HL-60 (cell line): ENCODE measurements at regions not wholly inside any gene's neighbourhood (a gene's known extent, or its start where the extent isn't known, plus 50 kb on each side); places are given as distances from the start of the nearest gene placed in this dataset.

ENCODE experiments used
- DNase-seq, 2 experiments: peaks; one replicate each; pipeline ENCODE4 v3.0.0-alpha.2; 2010 to 2020; ENCODE audit warnings: low read depth in 1 of 2, low spot score in 1 of 2
- H3K27ac ChIP-seq: fragments of 250-450 bp; sonication (Bioruptor Pico); replicated peaks from 2 replicates; pipeline ENCODE4 v1.5.1; 2020; ENCODE audit warnings: mild to moderate bottlenecking, moderate library complexity
- H3K27me3 ChIP-seq: fragments of 250-450 bp; sonication (Bioruptor Pico); 2 replicates; pipeline ENCODE4 v1.5.1; 2021; ENCODE audit warnings: mild to moderate bottlenecking, moderate library complexity; ENCODE audit not compliant: insufficient read depth, poor library complexity, severe bottlenecking
- H3K4me3 ChIP-seq: replicated peaks from 2 replicates; pipeline ENCODE4 v1.5.1; 2011; ENCODE audit warnings: mild to moderate bottlenecking, control low read depth, low read length; ENCODE audit not compliant: insufficient read depth
- GABPA ChIP-seq: IDR thresholded peaks from 2 replicates; pipeline ENCODE4 v1.6.1; 2012; ENCODE audit warnings: low read depth
- POLR2AphosphoS5 ChIP-seq: IDR thresholded peaks from 2 replicates; pipeline ENCODE4 v1.6.1; 2012; ENCODE audit warnings: low read depth
- SPI1 ChIP-seq: IDR thresholded peaks from 2 replicates; pipeline ENCODE4 v1.6.1; 2012; ENCODE audit warnings: low read depth, mild to moderate bottlenecking, borderline replicate concordance
- TF ChIP-seq, protein P1 (sequence below): IDR thresholded peaks from 2 replicates; pipeline ENCODE4 v1.6.1; 2012; ENCODE audit warnings: low read depth; ENCODE audit not compliant: insufficient replicate concordance
- TF ChIP-seq, protein P2 (sequence below): IDR thresholded peaks from one replicate; pipeline ENCODE4 v1.5.1; 2011; ENCODE audit warnings: low read length, control low read depth, inconsistent platforms; ENCODE audit not compliant: insufficient read depth

DNA sequence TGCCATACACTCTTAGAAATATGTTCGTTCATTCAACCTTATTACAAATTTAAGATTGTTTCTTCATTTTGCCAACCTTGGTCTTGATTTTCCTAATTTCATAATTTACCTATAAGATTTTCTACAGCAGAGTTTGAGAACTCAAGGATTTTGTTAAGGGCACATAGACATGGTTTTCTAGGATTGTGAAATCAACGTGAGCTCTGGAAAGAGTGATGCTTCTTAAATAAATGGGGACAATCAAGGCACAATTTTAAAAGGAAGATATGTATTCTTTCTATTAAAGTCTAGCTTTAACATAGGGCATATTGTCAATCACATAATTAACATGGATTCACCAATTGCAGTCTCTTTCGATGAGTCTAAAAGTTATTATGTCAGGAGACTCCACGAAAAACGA is 174.2 kb upstream of the PHF14 start:
- H3K4me3 ChIP-seq: no peak overlapping the region
- H3K27me3 ChIP-seq: no peaks in the 10 kb centered on the region
- H3K27ac ChIP-seq: no peak overlapping the region
- TF ChIP-seq, protein P1, sequence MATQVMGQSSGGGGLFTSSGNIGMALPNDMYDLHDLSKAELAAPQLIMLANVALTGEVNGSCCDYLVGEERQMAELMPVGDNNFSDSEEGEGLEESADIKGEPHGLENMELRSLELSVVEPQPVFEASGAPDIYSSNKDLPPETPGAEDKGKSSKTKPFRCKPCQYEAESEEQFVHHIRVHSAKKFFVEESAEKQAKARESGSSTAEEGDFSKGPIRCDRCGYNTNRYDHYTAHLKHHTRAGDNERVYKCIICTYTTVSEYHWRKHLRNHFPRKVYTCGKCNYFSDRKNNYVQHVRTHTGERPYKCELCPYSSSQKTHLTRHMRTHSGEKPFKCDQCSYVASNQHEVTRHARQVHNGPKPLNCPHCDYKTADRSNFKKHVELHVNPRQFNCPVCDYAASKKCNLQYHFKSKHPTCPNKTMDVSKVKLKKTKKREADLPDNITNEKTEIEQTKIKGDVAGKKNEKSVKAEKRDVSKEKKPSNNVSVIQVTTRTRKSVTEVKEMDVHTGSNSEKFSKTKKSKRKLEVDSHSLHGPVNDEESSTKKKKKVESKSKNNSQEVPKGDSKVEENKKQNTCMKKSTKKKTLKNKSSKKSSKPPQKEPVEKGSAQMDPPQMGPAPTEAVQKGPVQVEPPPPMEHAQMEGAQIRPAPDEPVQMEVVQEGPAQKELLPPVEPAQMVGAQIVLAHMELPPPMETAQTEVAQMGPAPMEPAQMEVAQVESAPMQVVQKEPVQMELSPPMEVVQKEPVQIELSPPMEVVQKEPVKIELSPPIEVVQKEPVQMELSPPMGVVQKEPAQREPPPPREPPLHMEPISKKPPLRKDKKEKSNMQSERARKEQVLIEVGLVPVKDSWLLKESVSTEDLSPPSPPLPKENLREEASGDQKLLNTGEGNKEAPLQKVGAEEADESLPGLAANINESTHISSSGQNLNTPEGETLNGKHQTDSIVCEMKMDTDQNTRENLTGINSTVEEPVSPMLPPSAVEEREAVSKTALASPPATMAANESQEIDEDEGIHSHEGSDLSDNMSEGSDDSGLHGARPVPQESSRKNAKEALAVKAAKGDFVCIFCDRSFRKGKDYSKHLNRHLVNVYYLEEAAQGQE: no peak
- no peak for TF ChIP-seq GABPA
- no peak for TF ChIP-seq SPI1
- TF ChIP-seq POLR2AphosphoS5: no peak
- TF ChIP-seq, protein P2, sequence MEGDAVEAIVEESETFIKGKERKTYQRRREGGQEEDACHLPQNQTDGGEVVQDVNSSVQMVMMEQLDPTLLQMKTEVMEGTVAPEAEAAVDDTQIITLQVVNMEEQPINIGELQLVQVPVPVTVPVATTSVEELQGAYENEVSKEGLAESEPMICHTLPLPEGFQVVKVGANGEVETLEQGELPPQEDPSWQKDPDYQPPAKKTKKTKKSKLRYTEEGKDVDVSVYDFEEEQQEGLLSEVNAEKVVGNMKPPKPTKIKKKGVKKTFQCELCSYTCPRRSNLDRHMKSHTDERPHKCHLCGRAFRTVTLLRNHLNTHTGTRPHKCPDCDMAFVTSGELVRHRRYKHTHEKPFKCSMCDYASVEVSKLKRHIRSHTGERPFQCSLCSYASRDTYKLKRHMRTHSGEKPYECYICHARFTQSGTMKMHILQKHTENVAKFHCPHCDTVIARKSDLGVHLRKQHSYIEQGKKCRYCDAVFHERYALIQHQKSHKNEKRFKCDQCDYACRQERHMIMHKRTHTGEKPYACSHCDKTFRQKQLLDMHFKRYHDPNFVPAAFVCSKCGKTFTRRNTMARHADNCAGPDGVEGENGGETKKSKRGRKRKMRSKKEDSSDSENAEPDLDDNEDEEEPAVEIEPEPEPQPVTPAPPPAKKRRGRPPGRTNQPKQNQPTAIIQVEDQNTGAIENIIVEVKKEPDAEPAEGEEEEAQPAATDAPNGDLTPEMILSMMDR: no peak
- no peak for DNase-seq

DNA sequence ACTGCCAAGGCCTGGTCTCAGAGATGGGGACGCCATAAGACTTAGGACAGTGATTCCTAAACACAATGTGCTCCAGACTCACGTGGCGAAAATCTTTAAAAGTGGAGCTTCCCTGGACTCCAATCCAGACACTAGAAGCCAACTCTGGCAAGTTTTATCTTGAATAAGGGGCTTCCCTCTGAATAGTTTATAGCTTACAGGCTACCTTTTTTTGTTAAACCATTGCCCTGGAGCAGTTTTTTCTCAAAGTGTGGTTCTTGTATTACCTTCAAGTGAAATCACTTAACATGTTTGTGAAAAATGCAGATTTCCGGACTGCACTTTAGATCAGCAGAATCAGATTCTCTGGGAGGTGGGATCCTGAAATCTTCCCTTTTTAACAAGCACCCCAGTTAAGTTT is 171.7 kb upstream of the PHF14 start:
- Histone ChIP-seq H3K27ac (no peak overlapping the region), H3K27me3 (no peaks in the 10 kb centered on the region), H3K4me3 (no peak overlapping the region)
- no peak for DNase-seq
- TF ChIP-seq, protein P1: no peak
- TF ChIP-seq SPI1 (no peak), POLR2AphosphoS5 (no peak), GABPA (no peak)
- TF ChIP-seq, protein P2: no peak

DNA sequence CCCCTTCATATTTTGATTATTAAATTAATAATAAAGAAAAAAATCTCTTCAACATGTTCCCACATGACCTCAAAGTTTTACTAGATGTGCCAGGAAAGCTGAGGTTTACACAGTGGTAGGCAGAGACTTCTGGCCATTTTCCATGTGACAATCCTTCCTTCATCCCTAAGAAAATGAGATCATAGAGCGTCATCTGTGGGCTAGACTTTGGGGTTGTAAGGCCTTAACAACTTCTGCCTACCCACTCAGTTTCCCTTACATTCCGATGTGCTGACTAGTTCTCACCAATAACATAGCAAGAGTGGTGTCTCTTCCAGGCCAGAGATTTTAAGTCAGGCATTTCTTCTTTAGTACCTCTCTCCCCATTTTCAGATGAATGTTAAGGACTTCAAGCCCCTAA is 171.1 kb upstream of the PHF14 start:
- TF ChIP-seq GABPA (no peak), SPI1 (no peak), POLR2AphosphoS5 (no peak)
- TF ChIP-seq, protein P2: no peak
- TF ChIP-seq, protein P1: no peak

More for the DNA sequence above, 171.1 kb upstream of the PHF14 start:
- H3K27ac ChIP-seq: no peak overlapping the region
- DNase-seq: no peak
- no peaks in the 10 kb centered on the region for H3K27me3 ChIP-seq
- no peak overlapping the region for H3K4me3 ChIP-seq
